ENCODE measurements at regions not wholly inside any gene's neighbourhood (a gene's known extent, or its start where the extent isn't known, plus 50 kb on each side); places are given as distances from the start of the nearest gene placed in this dataset.

GRCh38 chr2:105641389-105641811 is 103.3 kb upstream of the NCK2 start:
- Histone ChIP-seq H3K36me3 (no peaks in the 10 kb centered on the region), H3K27ac (replicated peaks in 1 of 4) (no peak overlapping the region), H3K9me3 (no peaks in the 10 kb centered on the region), H3K4me3 (no peak overlapping the region), H3K27me3 (peaks cover 0 to 4% (median 0%) of the 10 kb centered on the region in 4 donors), H3K4me1 (peaks cover 0 to 8% (median 3%) of the 10 kb centered on the region in 4 donors)
- DNase-seq (ENCODE audit: extremely low spot score) = peak; percentile 87
- WGBS = 75% methylated on average over 12 of the region's 12 CpGs
- no peak for TF ChIP-seq CTCF (IDR thresholded peaks at IDR 0.05)
- no peak for TF ChIP-seq POLR2AphosphoS5 (IDR thresholded peaks at IDR 0.05)
- intact Hi-C loops (cut with DNase I) = no loop called here

- Histone ChIP-seq H3K4me3 (no peak overlapping the region), H3K36me3 (no peaks in the 10 kb centered on the region), H3K9me3 (no peaks in the 10 kb centered on the region), H3K27ac (replicated peaks in 1 of 4) (no peak overlapping the region), H3K27me3 (peaks cover 0 to 2% (median 0%) of the 10 kb centered on the region in 4 donors), H3K4me1 (peaks cover 0 to 8% (median 3%) of the 10 kb centered on the region in 4 donors)
- TF ChIP-seq EP300 (IDR thresholded peaks at IDR 0.05) (no peak), POLR2A (IDR thresholded peaks at IDR 0.05; ENCODE audit: low read depth) (no peak), CTCF (IDR thresholded peaks at IDR 0.05) (no peak), POLR2AphosphoS5 (IDR thresholded peaks at IDR 0.05) (no peak)
- intact Hi-C loops (cut with DNase I) = no loop called here
- WGBS = 98% methylated on average over 4 of the region's 4 CpGs
- DNase-seq (ENCODE audit: extremely low spot score) = peak; percentile 45
Measured at GRCh38 chr2:105640246-105640645, 104.5 kb upstream of the NCK2 start.

- WGBS = 77% methylated on average over 8 of the region's 8 CpGs
Measured at GRCh38 chr2:105636109-105636740, 108.5 kb upstream of the NCK2 start.

GRCh38 chr2:105635564-105635963 is 109.1 kb upstream of the NCK2 start:
- Histone ChIP-seq H3K27me3 (peaks cover 0 to 4% (median 0%) of the 10 kb centered on the region in 4 donors), H3K36me3 (no peaks in the 10 kb centered on the region), H3K4me3 (no peak overlapping the region), H3K9me3 (no peaks in the 10 kb centered on the region), H3K27ac (replicated peaks in 1 of 4) (no peak overlapping the region), H3K4me1 (no peaks in the 10 kb centered on the region)
- DNase-seq (ENCODE audit: extremely low spot score) = no peak
- intact Hi-C loops (cut with DNase I) = no loop called here
- WGBS = 82% methylated on average over 7 of the region's 7 CpGs
- no peak for TF ChIP-seq POLR2AphosphoS5 (IDR thresholded peaks at IDR 0.05)
- TF ChIP-seq CTCF (IDR thresholded peaks at IDR 0.05) = no peak
- no peak for TF ChIP-seq EP300 (IDR thresholded peaks at IDR 0.05)
- no peak for TF ChIP-seq POLR2A (IDR thresholded peaks at IDR 0.05; ENCODE audit: low read depth)

More at GRCh38 chr2:105636109-105636740, 108.5 kb upstream of the NCK2 start:
- intact Hi-C loops (cut with DNase I) = no loop called here
- Histone ChIP-seq H3K4me1 (no peaks in the 10 kb centered on the region), H3K9me3 (no peaks in the 10 kb centered on the region), H3K27ac (replicated peaks in 1 of 4) (no peak overlapping the region), H3K27me3 (no peaks in the 10 kb centered on the region), H3K36me3 (no peaks in the 10 kb centered on the region), H3K4me3 (no peak overlapping the region)
- DNase-seq (ENCODE audit: extremely low spot score) = no peak
- TF ChIP-seq POLR2AphosphoS5 (IDR thresholded peaks at IDR 0.05) (no peak), EP300 (IDR thresholded peaks at IDR 0.05) (no peak), CTCF (IDR thresholded peaks at IDR 0.05) (no peak), POLR2A (IDR thresholded peaks at IDR 0.05; ENCODE audit: low read depth) (no peak)

- intact Hi-C loops (cut with DNase I) = no loop called here
- Histone ChIP-seq H3K9me3 (no peaks in the 10 kb centered on the region), H3K27ac (replicated peaks in 1 of 4) (no peak overlapping the region), H3K4me3 (no peak overlapping the region), H3K4me1 (no peaks in the 10 kb centered on the region), H3K27me3 (peaks cover 0 to 4% (median 0%) of the 10 kb centered on the region in 4 donors), H3K36me3 (no peaks in the 10 kb centered on the region)
- DNase-seq (ENCODE audit: extremely low spot score) = no peak
- TF ChIP-seq EP300 (IDR thresholded peaks at IDR 0.05) (no peak), POLR2A (IDR thresholded peaks at IDR 0.05; ENCODE audit: low read depth) (no peak), POLR2AphosphoS5 (IDR thresholded peaks at IDR 0.05) (no peak), CTCF (IDR thresholded peaks at IDR 0.05) (no peak)
- 77% methylated on average over 7 of the region's 7 CpGs for WGBS
Measured at GRCh38 chr2:105634198-105634597, 110.5 kb upstream of the NCK2 start.

Data from esophagus muscularis mucosa (tissue), 4 donors.